ENCODE measurements at regions not wholly inside any gene's neighbourhood (a gene's known extent, or its start where the extent isn't known, plus 50 kb on each side); places are given as distances from the start of the nearest gene placed in this dataset.

DNA sequence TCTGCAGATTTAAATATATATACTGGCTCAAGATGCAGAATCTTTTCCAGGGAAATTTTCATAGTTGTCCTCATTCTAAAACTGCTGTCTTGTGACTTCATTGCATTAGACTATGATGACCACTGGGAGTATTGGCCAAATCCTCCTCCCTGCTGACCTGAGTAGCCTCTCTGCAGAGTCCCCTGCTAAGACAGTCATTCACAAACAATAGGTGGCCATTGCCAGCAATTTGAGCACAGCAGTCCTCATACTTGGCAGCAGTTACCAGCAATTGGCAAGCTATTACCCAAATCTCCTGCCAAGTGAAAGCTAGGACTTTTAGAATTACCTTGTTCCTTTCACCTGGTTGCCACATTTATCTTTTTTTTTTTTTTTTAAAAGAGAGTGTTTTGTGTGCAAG, 325.8 kb downstream of the FAT3 start:
- H3K9ac ChIP-seq (ENCODE audit: low read length), result no peak overlapping the region
- H3K9me3 ChIP-seq (ENCODE audit: low read length), result no peaks in the 10 kb centered on the region
- H3K36me3 ChIP-seq (ENCODE audit: insufficient read depth, low read length), result no peaks in the 10 kb centered on the region
- H3F3A ChIP-seq (ENCODE audit: insufficient read depth, low read length, poor library complexity, severe bottlenecking), result peaks cover 4% of the 10 kb centered on the region
- H4K20me1 ChIP-seq (ENCODE audit: insufficient read depth), result no peaks in the 10 kb centered on the region
- H3K79me2 ChIP-seq (replicated peaks; ENCODE audit: insufficient read depth, low read length), result peaks cover 9% of the 10 kb centered on the region
- H3K27ac ChIP-seq (ENCODE audit: low read length), result no peak overlapping the region
- no peaks in the 10 kb centered on the region for H3K9me2 ChIP-seq (ENCODE audit: insufficient read depth, low read length)
- no peak overlapping the region for H3K4me3 ChIP-seq (ENCODE audit: low read length)
- no peak for TF ChIP-seq SMC3 (conservative IDR thresholded peaks at IDR 0.05; ENCODE audit: poor library complexity)
- peak; percentile 36 for TF ChIP-seq POLR2AphosphoS5 (IDR thresholded peaks at IDR 0.05)
- no peak overlapping the region for H3K4me2 ChIP-seq (ENCODE audit: low read length)
- H3K27me3 ChIP-seq (ENCODE audit: insufficient read depth, low read depth, low read length), result no peaks in the 10 kb centered on the region
- no peak overlapping the region for H2AFZ ChIP-seq (ENCODE audit: low read depth, low read length)

DNA sequence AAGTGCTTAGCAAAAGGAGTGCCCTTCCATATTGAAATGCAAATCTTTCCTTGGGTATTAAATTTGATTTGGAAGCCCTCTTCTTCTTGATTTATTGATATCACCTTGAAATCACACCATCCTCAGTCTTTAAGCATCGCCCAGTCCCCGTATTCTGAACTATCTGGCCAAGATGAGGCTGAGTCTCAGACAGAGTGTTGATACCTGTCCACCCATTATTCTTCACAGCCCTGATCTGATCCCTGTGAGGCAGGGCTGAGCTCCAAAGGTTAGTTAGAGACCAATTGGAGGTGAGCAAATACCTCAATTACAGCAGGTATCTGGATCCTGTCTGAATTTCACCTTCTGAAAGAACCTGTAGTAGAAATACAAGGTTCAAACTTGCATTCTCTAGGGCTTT, 326.3 kb downstream of the FAT3 start:
- no peak overlapping the region for H3K4me3 ChIP-seq (ENCODE audit: low read length)
- no peak overlapping the region for H3K4me2 ChIP-seq (ENCODE audit: low read length)
- H3K9ac ChIP-seq (ENCODE audit: low read length), result no peak overlapping the region
- no peaks in the 10 kb centered on the region for H4K20me1 ChIP-seq (ENCODE audit: insufficient read depth)
- no peak overlapping the region for H2AFZ ChIP-seq (ENCODE audit: low read depth, low read length)
- no peaks in the 10 kb centered on the region for H3K27me3 ChIP-seq (ENCODE audit: insufficient read depth, low read depth, low read length)
- H3K36me3 ChIP-seq (ENCODE audit: insufficient read depth, low read length), result no peaks in the 10 kb centered on the region
- no peak overlapping the region for H3K27ac ChIP-seq (ENCODE audit: low read length)
- H3K9me2 ChIP-seq (ENCODE audit: insufficient read depth, low read length), result no peaks in the 10 kb centered on the region
- no peak for TF ChIP-seq EZH2 (IDR thresholded peaks at IDR 0.05; ENCODE audit: borderline replicate concordance, insufficient read depth, low read length, poor library complexity, severe bottlenecking)
- no peak for TF ChIP-seq RAD21 (conservative IDR thresholded peaks at IDR 0.05)
- TF ChIP-seq, protein P1, sequence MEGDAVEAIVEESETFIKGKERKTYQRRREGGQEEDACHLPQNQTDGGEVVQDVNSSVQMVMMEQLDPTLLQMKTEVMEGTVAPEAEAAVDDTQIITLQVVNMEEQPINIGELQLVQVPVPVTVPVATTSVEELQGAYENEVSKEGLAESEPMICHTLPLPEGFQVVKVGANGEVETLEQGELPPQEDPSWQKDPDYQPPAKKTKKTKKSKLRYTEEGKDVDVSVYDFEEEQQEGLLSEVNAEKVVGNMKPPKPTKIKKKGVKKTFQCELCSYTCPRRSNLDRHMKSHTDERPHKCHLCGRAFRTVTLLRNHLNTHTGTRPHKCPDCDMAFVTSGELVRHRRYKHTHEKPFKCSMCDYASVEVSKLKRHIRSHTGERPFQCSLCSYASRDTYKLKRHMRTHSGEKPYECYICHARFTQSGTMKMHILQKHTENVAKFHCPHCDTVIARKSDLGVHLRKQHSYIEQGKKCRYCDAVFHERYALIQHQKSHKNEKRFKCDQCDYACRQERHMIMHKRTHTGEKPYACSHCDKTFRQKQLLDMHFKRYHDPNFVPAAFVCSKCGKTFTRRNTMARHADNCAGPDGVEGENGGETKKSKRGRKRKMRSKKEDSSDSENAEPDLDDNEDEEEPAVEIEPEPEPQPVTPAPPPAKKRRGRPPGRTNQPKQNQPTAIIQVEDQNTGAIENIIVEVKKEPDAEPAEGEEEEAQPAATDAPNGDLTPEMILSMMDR (IDR thresholded peaks at IDR 0.05; ENCODE audit: poor library complexity, severe bottlenecking), result no peak
- TF ChIP-seq SMC3 (conservative IDR thresholded peaks at IDR 0.05; ENCODE audit: poor library complexity), result no peak
- TF ChIP-seq MXI1 (conservative IDR thresholded peaks at IDR 0.05; ENCODE audit: poor library complexity, severe bottlenecking), result no peak
- TF ChIP-seq EP300 (conservative IDR thresholded peaks at IDR 0.05; ENCODE audit: poor library complexity, severe bottlenecking), result no peak
- TF ChIP-seq TAF1 (IDR thresholded peaks at IDR 0.05; ENCODE audit: low read depth), result no peak
- TF ChIP-seq POLR2AphosphoS5 (IDR thresholded peaks at IDR 0.05), result no peak
- TF ChIP-seq, protein P2, sequence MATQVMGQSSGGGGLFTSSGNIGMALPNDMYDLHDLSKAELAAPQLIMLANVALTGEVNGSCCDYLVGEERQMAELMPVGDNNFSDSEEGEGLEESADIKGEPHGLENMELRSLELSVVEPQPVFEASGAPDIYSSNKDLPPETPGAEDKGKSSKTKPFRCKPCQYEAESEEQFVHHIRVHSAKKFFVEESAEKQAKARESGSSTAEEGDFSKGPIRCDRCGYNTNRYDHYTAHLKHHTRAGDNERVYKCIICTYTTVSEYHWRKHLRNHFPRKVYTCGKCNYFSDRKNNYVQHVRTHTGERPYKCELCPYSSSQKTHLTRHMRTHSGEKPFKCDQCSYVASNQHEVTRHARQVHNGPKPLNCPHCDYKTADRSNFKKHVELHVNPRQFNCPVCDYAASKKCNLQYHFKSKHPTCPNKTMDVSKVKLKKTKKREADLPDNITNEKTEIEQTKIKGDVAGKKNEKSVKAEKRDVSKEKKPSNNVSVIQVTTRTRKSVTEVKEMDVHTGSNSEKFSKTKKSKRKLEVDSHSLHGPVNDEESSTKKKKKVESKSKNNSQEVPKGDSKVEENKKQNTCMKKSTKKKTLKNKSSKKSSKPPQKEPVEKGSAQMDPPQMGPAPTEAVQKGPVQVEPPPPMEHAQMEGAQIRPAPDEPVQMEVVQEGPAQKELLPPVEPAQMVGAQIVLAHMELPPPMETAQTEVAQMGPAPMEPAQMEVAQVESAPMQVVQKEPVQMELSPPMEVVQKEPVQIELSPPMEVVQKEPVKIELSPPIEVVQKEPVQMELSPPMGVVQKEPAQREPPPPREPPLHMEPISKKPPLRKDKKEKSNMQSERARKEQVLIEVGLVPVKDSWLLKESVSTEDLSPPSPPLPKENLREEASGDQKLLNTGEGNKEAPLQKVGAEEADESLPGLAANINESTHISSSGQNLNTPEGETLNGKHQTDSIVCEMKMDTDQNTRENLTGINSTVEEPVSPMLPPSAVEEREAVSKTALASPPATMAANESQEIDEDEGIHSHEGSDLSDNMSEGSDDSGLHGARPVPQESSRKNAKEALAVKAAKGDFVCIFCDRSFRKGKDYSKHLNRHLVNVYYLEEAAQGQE (IDR thresholded peaks at IDR 0.05; ENCODE audit: borderline replicate concordance), result no peak
- peaks cover 9% of the 10 kb centered on the region for H3K79me2 ChIP-seq (replicated peaks; ENCODE audit: insufficient read depth, low read length)
- H3K9me3 ChIP-seq (ENCODE audit: low read length), result no peaks in the 10 kb centered on the region
- H3F3A ChIP-seq (ENCODE audit: insufficient read depth, low read length, poor library complexity, severe bottlenecking), result peaks cover 4% of the 10 kb centered on the region

DNA sequence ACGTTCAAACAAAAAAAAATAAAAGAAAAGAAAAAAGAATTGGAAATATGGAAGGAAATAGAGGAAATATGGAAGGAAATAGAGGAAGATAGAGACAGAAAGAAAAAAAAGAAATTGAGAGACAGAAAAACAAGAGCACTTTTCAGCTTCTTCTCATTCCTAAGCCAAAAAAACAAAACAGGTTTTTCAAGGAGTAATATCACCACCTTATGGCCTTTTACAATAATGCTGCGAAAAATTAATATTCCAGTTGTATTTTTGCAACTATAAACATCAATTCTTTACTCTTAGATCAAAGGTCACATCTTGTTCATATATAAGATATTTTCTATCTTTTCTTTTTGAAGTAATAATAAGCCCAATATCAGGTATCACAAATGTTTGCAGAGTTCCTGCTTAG, 328.3 kb downstream of the FAT3 start:
- H3K4me3 ChIP-seq (ENCODE audit: low read length), result no peak overlapping the region
- no peaks in the 10 kb centered on the region for H3K36me3 ChIP-seq (ENCODE audit: insufficient read depth, low read length)
- no peaks in the 10 kb centered on the region for H3K9me3 ChIP-seq (ENCODE audit: low read length)
- no peak for TF ChIP-seq TAF1 (IDR thresholded peaks at IDR 0.05; ENCODE audit: low read depth)
- no peak for TF ChIP-seq MXI1 (conservative IDR thresholded peaks at IDR 0.05; ENCODE audit: poor library complexity, severe bottlenecking)
- TF ChIP-seq, protein P2 (IDR thresholded peaks at IDR 0.05; ENCODE audit: borderline replicate concordance), result no peak
- TF ChIP-seq RAD21 (conservative IDR thresholded peaks at IDR 0.05), result peak; percentile 63
- TF ChIP-seq EP300 (conservative IDR thresholded peaks at IDR 0.05; ENCODE audit: poor library complexity, severe bottlenecking), result no peak
- TF ChIP-seq, protein P1 (IDR thresholded peaks at IDR 0.05; ENCODE audit: poor library complexity, severe bottlenecking), result peak; percentile 51
- no peak for TF ChIP-seq POLR2AphosphoS5 (IDR thresholded peaks at IDR 0.05)
- no peak for TF ChIP-seq EZH2 (IDR thresholded peaks at IDR 0.05; ENCODE audit: borderline replicate concordance, insufficient read depth, low read length, poor library complexity, severe bottlenecking)
- TF ChIP-seq SMC3 (conservative IDR thresholded peaks at IDR 0.05; ENCODE audit: poor library complexity), result peak; percentile 51
- H3K4me2 ChIP-seq (ENCODE audit: low read length), result no peak overlapping the region
- no peak overlapping the region for H3K9ac ChIP-seq (ENCODE audit: low read length)
- H3K79me2 ChIP-seq (replicated peaks; ENCODE audit: insufficient read depth, low read length), result peaks cover 9% of the 10 kb centered on the region
- H3K9me2 ChIP-seq (ENCODE audit: insufficient read depth, low read length), result no peaks in the 10 kb centered on the region
- no peak overlapping the region for H3K27ac ChIP-seq (ENCODE audit: low read length)
- no peaks in the 10 kb centered on the region for H3F3A ChIP-seq (ENCODE audit: insufficient read depth, low read length, poor library complexity, severe bottlenecking)
- no peaks in the 10 kb centered on the region for H3K27me3 ChIP-seq (ENCODE audit: insufficient read depth, low read depth, low read length)
- H2AFZ ChIP-seq (ENCODE audit: low read depth, low read length), result no peak overlapping the region
- H4K20me1 ChIP-seq (ENCODE audit: insufficient read depth), result no peaks in the 10 kb centered on the region

All from neural cell (in vitro differentiated cells).